RKO (cell line): ENCODE measurements at regions not wholly inside any gene's neighbourhood (a gene's known extent, or its start where the extent isn't known, plus 50 kb on each side); places are given as distances from the start of the nearest gene placed in this dataset.

Source experiments
- DNase-seq: peaks from one replicate; pipeline ENCODE4 v3.0.0-alpha.2; 2016; ENCODE audit warnings: low spot score

- no peak for DNase-seq
Measured at GRCh38 chr6:169943241-169944060, 192.0 kb downstream of the ERMARD start.

GRCh38 chr6:169942173-169942572 is 190.8 kb downstream of the ERMARD start:
- DNase-seq, result no peak

GRCh38 chr6:169940481-169941271 is 189.3 kb downstream of the ERMARD start:
- DNase-seq, result no peak

GRCh38 chr6:169939554-169940164 is 188.2 kb downstream of the ERMARD start:
- no peak for DNase-seq

GRCh38 chr6:169938731-169939130 is 187.3 kb downstream of the ERMARD start:
- no peak for DNase-seq

DNA sequence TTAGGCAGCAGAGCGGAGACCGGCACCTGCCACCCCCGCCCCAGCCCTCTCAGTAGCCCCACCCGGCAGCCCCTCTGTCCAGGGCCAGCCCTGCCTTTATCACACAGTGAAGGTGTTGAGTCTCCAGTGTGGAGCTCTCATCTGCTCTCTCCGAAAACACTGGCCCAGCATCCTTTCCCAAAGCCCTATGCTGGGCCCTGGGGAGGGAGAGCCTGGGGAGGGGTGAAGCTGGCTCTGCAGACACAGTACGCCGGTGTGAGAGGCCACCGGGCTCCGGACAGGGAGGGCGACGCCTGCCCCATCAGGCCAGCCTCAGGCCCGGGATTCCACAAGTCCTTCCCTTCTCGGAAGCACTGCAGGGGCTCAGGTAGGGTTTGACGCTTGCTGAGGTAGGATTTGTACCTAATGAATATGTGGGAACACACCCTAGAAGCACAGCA is 186.9 kb downstream of the ERMARD start:
- DNase-seq, result no peak

DNA sequence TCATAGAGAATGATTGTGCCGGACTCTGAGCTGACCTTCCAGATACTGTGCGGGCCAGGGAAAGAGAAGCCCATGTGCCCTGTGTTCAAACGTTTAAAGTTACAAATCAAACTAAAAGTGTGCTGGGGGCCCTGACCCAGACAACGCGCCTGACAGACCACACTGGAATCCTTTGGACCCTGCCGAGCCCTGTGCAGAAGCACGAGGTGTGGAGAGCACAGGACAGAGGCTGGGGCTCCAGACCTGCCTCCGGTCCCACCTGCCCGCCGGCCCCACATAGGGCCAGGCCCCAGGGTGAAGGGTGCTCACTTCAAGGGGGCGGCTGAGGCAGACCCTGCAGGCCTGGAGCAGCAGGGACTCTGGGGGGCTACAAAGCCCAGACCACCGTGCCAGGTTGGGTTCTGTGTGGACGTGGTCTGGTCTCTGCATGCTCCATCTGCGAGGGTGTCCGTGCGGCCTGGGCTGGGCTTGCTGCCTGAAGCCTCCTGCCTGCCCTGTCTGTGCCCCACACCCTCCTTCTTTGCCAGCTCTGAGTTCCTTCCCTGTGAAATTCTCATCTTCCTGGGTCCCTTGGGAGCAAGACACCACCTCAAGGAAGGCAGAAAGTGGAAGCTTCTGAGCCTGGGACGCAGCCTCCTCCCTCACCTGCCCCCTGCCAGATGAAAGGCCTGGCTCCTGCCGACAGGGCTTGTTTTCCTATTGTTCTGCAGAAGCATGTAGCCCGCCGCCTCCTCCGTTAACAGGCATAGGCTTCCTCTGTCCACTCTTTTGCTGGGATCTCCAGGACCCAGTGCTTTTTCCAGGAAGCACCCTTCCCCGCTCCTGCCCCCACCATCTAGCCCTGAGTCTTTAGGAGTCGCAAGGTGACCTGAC is 186.2 kb downstream of the ERMARD start:
- no peak for DNase-seq

DNA sequence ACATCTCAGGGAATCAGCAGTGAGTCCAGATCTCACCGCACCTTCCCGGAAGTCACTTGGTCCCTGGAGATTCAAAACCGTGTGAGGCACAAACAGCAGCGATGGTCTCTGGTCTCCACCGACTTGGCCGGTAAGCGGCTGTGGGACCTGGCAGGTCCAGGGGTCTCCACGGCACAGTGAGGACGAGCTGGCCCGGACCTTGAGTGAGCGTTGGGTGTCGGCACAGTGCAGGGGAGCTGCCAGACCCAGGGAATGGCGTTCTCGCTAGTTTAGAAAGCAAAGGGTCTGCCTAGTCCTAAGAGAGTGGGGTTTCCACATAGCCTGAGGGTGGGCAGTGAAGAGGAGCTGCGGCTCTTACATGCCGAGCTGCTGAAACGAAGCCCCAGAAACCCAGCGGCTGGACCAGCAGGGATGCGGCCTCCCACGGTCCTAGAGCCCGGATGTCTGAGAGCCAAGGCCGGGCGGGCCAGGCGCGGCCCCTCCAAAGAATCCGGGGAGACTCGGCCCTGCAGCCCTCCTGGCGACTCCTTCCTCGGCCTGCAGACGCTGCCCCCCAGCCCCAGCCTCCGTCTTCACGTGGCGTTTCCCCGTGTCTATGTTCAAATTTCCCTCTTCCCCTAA is 185.0 kb downstream of the ERMARD start:
- DNase-seq, result no peak

- no peak for DNase-seq
Measured at GRCh38 chr6:169935861-169936260, 184.4 kb downstream of the ERMARD start.

DNA sequence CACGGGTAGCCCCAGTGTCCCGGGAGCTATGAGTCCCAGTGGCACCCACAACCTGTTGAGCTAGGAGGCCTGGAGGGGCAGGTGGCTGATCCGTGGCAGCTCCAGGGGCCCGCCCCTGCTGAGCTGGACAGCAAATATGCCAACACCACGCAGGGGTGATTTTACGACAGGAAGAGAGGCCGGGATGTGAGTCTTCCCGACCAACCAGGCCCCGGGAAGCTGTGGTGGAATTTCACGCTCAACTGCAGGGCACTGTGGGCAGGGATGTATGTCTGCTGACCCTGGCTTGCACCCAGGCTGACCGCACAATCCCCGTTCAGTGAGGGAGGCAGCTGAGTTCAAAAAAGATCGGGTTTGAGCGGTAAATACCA is 183.9 kb downstream of the ERMARD start:
- DNase-seq, result no peak

DNA sequence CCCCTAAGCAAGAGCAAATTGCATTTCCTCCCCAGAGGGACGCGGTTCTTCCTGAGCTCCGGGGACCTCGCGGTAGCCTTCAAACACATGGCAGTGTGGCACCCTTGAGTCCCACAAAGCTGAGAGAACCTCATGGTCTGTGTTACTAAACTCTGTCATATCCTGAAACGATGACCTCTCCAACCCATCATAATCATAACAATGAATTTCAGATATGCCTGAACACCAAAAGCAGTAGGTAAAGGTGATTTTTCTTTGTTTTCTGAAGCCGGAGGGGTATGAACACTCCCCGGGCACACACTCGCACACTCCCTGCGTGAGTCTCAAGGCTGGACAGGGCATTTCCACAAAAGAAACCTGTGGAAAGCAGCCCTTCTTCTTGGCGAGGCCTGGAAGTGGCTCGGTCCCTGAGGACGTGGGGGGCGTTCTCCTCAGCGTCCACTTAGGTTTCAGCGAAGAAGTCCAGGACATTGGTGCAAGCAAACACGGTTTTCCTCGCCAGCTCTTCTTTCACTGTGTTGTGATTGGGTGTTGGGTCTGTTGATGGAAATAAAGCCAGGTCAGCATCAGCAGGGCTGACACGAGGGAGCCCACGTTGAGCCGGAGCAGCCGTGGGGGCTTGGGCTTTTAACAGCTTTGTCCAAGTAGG is 183.4 kb downstream of the ERMARD start:
- no peak for DNase-seq

GRCh38 chr6:169933839-169934698 is 182.6 kb downstream of the ERMARD start:
- no peak for DNase-seq

GRCh38 chr6:169933251-169933821 is 181.9 kb downstream of the ERMARD start:
- DNase-seq, result no peak

- no peak for DNase-seq
Measured at GRCh38 chr6:169932491-169932890, 181.1 kb downstream of the ERMARD start.

GRCh38 chr6:169931261-169931660 is 179.8 kb downstream of the ERMARD start:
- no peak for DNase-seq

DNA sequence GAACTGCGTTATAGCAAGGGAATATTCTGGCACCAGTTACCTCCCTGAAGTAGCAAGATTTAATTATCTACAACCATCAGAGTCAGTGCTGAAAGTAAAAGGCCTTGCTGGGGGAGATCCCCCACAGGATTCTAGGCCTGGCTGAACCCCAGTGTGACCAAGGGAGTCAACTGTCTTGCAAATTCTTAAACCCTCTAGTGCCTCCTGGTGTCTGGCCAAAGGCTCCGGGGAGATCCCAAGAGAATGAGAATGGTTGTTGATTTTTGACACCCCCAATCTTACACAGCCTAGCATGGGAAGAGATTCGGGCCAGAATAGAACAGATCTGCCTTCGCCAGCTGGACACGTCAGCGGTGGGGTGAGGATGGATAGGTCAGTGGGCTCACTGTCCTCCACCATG is 179.4 kb downstream of the ERMARD start:
- DNase-seq, result no peak

DNA sequence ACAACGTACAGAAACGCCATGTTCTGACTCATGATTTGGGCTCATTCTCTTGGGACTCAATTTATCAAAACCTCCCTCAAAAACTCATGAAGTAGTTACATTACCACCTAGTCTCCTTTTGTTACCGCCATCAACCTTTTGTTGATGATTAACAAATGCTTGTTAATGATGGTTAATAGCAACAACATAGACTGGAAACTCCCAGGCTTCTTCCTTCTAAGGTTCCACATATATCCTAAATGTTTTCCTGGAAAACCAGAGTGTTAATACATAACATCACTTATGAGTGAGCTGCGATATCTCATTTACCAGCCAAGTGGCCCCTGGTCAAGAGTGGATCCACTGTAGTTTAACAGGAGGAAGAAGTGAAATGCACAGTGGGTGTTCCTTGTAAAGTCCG is 176.3 kb downstream of the ERMARD start:
- DNase-seq, result no peak

- no peak for DNase-seq
Measured at GRCh38 chr6:169926617-169927417, 175.4 kb downstream of the ERMARD start.
